Ureter (tissue), 1 donor: ENCODE measurements at regions not wholly inside any gene's neighbourhood (a gene's known extent, or its start where the extent isn't known, plus 50 kb on each side); places are given as distances from the start of the nearest gene placed in this dataset.

ENCODE experiments used
- DNase-seq: peaks from one replicate; pipeline ENCODE4 v3.0.0-alpha.2; 2020; ENCODE audit warnings: low spot score
- donor health status: DM: yes; HTN: yes; CAD: no.

- DNase-seq = no peak
Observed at GRCh38 chr3:194218646-194219453, 82.9 kb downstream of the HES1 start.

GRCh38 chr3:194219826-194220410, 84.0 kb downstream of the HES1 start:
- DNase-seq = no peak

- DNase-seq = no peak
Observed at GRCh38 chr3:194220901-194221326, 85.0 kb downstream of the HES1 start.

- no peak for DNase-seq
Observed at GRCh38 chr3:194221336-194221735, 85.4 kb downstream of the HES1 start.

DNA sequence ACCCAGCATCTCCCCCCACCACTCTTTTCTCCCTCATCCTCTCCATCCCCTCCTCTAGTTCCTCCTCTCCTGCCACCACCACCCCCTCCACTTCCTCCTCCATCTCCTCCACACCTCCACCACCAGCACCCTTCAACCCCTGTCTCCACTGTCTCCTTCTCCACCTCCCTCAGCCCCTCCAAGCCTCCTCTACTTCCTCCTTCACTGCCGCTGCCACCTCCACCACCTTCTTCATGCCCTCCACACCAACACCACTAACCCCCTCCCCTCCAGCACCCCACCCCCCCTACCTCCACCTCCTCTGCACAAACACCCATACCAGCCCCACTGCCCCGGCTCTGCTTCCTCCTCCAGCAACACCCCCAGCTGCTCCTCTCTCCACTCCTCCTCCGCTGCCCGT, 88.0 kb downstream of the HES1 start:
- DNase-seq = no peak

GRCh38 chr3:194224471-194225417, 88.8 kb downstream of the HES1 start:
- DNase-seq = no peak

GRCh38 chr3:194225418-194225812, 89.5 kb downstream of the HES1 start:
- no peak for DNase-seq

DNA sequence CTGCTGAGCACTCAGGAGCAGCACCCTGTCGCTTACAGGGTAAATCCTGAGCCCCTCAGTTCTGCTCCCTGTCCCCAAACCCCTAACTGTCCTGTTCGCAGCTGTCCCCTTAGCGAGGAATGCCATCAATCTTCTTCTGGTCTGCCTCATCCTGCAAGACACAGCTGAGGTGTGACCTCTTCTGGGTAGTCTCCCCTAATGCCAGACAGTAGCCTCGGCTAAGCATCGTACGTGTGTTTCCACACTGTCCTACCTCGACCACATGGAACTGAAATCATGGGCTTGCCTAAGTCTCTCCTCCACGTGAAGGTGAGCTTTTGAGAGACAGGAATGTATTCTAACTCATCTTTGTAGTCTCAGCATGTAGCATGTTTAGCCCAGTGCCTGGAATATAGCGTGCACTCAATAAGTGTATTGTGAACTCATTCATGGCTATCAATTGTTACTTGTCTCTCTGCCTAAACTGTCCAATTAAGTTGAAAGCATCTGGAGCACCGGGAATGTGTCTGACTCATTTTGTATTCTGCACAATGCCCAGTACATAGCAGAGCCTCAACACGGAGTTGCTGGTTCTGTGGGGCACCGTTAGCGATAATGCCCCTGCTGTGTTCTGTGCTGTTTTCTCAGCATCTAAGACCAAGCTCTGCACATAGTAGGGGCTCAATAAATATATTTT, 90.2 kb downstream of the HES1 start:
- no peak for DNase-seq

DNA sequence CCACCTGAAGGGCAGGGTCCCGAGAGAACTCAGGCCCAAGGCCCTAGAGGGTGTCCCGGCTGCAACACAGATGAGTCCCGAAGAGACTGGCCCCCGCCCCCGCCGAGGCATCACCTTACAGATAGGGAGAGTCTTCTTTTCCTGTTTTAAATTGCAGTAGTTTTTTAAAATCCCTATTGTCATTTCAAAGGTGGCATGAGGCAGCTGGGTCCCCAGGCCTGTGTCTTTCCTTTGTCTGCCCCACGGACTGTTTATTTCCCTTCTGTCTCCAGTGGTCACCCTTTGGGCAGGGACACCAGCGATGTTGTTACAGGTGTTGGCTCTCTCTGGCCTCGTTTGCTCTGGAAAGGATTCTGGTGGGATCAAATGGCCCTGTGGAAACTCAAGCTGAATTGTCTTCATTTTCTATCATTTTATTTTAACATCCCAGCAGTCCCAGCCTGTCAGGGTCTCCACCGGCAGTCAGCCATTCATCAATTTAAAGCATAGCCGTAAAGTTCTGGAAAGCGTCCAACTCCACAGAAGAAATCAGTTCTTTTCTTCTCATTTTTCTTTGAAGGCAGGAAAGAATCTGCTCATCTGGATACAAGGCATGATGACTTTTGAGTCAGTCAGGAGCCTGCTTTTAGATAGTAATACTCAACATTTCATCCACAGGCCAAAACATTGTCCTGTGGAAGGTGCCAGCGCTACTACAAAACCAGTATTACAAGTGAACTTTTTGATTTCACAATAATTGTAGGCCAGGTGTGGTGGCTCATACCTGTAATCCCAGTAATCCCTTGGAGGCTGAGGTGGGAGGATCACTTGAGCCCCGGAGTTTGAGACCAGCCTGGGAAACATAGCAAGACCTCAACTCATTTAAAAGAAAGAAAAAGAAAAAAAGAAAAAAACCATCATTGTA, 96.2 kb downstream of the HES1 start:
- DNase-seq = no peak

GRCh38 chr3:194233150-194233549, 97.2 kb downstream of the HES1 start:
- DNase-seq = no peak

DNA sequence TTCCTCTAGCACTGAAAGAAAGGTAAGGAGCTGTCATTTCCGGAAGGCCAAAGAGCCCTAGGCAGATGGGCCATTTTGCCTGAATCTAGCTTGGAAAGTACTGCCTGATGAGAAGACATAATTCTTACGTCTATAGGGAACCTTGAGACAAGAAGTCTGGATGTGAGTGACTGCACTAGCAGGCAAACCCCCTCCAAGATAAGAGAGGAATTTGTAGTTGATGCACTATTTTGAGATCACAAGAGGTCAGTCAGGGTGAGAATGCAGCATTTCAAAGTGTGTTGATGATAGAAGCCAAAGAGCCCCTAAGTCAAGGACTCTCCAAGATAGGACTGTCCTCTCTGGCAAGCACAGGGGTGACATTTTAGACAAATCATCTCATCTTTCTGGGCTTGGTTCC, 99.2 kb downstream of the HES1 start:
- DNase-seq = no peak

DNA sequence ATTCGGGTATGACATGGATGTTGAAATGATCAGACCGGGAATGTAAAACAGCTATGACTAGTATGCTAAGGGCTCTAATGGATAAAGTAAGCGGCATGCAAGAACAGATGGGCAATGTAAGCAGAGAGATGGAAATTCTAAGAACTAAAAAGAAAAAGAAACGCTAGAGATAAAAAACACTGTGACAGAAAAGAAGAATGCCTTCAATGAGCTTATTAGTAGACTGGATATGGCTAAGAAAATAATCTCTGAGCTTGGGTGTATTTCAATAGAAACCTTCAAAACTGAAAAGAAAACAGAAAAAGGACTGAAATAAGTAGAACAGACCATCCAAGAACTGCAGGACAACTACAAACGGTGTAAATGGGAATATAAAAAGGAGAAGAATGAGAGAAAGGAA, 101.2 kb downstream of the HES1 start:
- DNase-seq = no peak

GRCh38 chr3:194240766-194241165, 104.8 kb downstream of the HES1 start:
- no peak for DNase-seq

GRCh38 chr3:194243172-194243837, 107.4 kb downstream of the HES1 start:
- DNase-seq = no peak

- peak; percentile 10 for DNase-seq
Observed at GRCh38 chr3:194244167-194244566, 107.0 kb downstream of the CPN2 start.

- no peak for DNase-seq
Observed at GRCh38 chr3:194245474-194245873, 105.7 kb downstream of the CPN2 start.

DNA sequence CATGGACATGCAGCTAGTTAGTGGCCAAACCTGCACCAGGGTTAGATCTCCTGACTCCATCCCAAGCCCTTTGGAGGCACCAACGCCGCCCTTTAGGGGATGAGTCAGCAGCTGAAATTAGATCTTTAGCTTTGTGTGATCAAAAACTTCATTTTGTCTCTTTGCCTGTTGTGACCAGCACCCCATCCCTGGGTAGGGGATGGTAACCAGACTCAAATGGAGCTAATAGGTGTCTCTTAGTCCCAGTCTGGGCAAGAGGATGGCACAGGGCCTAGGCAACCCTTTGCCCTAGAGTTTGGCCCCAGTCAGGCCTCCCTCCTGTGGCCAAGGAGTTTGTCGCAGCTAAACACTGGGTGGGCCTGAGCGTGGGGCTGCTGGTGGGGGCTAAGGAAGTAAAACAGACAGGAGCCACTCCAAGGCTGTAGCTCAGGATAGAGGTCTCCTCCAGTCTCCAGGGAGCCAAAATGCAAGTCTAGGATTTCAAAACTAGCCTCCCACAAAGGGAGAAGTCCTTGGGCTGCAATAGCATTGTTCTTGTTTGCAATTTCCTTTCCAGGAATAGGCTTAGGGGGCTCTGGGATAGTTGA, 105.1 kb downstream of the CPN2 start:
- DNase-seq = peak; percentile 27

DNA sequence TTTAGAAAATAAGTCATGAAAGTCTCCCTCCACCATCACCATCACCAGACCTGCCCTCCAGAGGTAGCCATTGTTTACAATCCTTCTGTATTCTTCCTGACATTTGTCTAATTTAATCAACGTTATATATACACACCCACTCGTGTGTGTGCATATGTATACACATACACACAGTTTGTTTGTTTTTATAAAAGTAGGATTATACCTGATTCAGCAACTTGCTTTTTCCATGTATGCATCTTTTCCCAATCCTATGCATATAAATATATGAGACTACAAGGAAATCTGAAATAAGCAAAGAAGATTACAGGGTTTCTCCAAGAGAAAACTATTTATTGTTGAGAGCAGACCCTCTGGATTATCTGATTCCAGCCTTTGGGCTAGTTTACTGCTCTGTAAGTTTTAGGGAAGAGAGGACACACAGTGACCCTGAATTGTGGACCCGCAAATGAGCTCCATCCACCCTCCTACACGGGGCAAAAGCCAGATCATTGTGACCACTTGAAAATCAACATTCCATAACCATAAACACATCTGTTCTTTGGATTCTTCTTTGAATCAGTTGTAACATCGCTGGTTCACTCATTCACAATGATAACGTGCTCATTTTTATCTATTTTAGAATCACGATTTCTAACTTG, 104.3 kb downstream of the CPN2 start:
- DNase-seq = no peak

DNA sequence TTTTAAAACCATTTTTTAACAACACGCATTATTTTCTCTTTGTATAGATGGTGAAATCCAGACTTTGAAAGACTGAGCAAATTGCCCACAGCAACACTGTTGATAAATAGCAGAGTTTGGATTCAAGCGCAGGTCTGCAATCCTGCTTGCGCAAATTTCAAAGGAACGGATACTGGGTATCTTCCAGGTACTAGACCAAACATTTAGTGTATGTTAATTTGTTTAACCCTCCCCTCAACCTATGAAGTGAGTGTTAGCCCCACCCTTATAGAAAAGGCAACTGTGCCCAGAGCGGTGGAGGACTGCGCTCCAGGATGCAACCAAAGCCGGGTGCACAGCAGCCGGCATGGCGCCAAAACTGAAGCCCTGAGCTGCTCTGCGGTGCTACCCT, 103.8 kb downstream of the CPN2 start:
- DNase-seq = peak; percentile 19
